MM.1S (cell line): ENCODE measurements at regions not wholly inside any gene's neighbourhood (a gene's known extent, or its start where the extent isn't known, plus 50 kb on each side); places are given as distances from the start of the nearest gene placed in this dataset.

Experiments
- DNase-seq: peaks from one replicate; pipeline ENCODE4 v3.0.0-alpha.2; 2015
- H2AFZ ChIP-seq: fragments of 300-600 bp; sonication (generic); 2 replicates; pipeline ENCODE4 v1.6.0; 2016; ENCODE audit warnings: antibody characterized with exemption, low read length
- H3F3A ChIP-seq: fragments of 300-600 bp; sonication (generic); 2 replicates; pipeline ENCODE4 v1.6.1; 2016; ENCODE audit warnings: mild to moderate bottlenecking, antibody characterized with exemption, low read length, moderate library complexity, mixed read lengths; ENCODE audit not compliant: insufficient read depth
- H3K27ac ChIP-seq: fragments of 300-600 bp; sonication (generic); 2 replicates; pipeline ENCODE4 v1.5.1; 2016; ENCODE audit warnings: mild to moderate bottlenecking, low read length
- H3K27me3 ChIP-seq: fragments of 300-600 bp; sonication (generic); replicated peaks from 2 replicates; pipeline ENCODE4 v1.6.0; 2016; ENCODE audit warnings: low read length; ENCODE audit not compliant: insufficient read depth
- H3K36me3 ChIP-seq: fragments of 300-600 bp; sonication (generic); replicated peaks from 2 replicates; pipeline ENCODE4 v1.6.1; 2016; ENCODE audit warnings: mild to moderate bottlenecking, low read length, mixed read lengths; ENCODE audit not compliant: insufficient read depth
- H3K4me1 ChIP-seq: fragments of 300-600 bp; sonication (generic); 2 replicates; pipeline ENCODE4 v1.6.1; 2016; ENCODE audit warnings: low read length, mixed read lengths
- H3K4me2 ChIP-seq: fragments of 300-600 bp; sonication (generic); 2 replicates; pipeline ENCODE4 v1.6.0; 2016; ENCODE audit warnings: low read depth, low read length
- H3K4me3 ChIP-seq: fragments of 300-600 bp; sonication (generic); 2 replicates; pipeline ENCODE4 v1.5.1; 2016; ENCODE audit warnings: low read length, mixed read lengths
- H3K79me2 ChIP-seq: fragments of 300-600 bp; sonication (generic); 2 replicates; pipeline ENCODE4 v1.6.1; 2016; ENCODE audit warnings: mixed run types, low read length, mixed read lengths
- H3K9ac ChIP-seq: fragments of 300-600 bp; sonication (generic); 2 replicates; pipeline ENCODE4 v1.6.1; 2016; ENCODE audit warnings: low read length, mixed read lengths
- H3K9me2 ChIP-seq: fragments of 300-600 bp; sonication (generic); replicated peaks from 2 replicates; pipeline ENCODE4 v1.6.1; 2016; ENCODE audit warnings: mild to moderate bottlenecking, low read length, mixed read lengths; ENCODE audit not compliant: insufficient read depth
- H3K9me3 ChIP-seq: fragments of 300-600 bp; sonication (generic); replicated peaks from 2 replicates; pipeline ENCODE4 v1.6.1; 2016; ENCODE audit warnings: mild to moderate bottlenecking, low read length, mixed read lengths; ENCODE audit not compliant: insufficient read depth
- H4K20me1 ChIP-seq: fragments of 300-600 bp; sonication (generic); 2 replicates; pipeline ENCODE4 v1.6.1; 2016; ENCODE audit warnings: mild to moderate bottlenecking, low read length, moderate library complexity, mixed read lengths; ENCODE audit not compliant: insufficient read depth
- CTCF ChIP-seq: fragments of 300-600 bp; sonication (generic); IDR thresholded peaks from 2 replicates; pipeline ENCODE4 v1.5.1; 2016; ENCODE audit warnings: antibody characterized with exemption, low read length, mixed read lengths
- EZH2 ChIP-seq: fragments of 300-600 bp; sonication (generic); optimal IDR thresholded peaks from 2 replicates; pipeline ENCODE3; 2017; ENCODE audit warnings: low read depth, mild to moderate bottlenecking, antibody characterized with exemption, low read length, mixed read lengths
- EZH2phosphoT487 ChIP-seq: fragments of 300-600 bp; sonication (generic); IDR thresholded peaks from 2 replicates; pipeline ENCODE4 v1.6.1; 2018; ENCODE audit warnings: antibody characterized with exemption, low read length

GRCh38 chr12:128116537-128116936 is 150.4 kb upstream of the TMEM132C start:
- Histone ChIP-seq H3K27ac (no peak overlapping the region), H3K79me2 (no peaks in the 10 kb centered on the region), H3K9me2 (no peaks in the 10 kb centered on the region), H3K4me3 (no peak overlapping the region), H3K9me3 (no peaks in the 10 kb centered on the region), H3K36me3 (no peaks in the 10 kb centered on the region), H3K4me1 (no peaks in the 10 kb centered on the region), H3K4me2 (no peak overlapping the region), H4K20me1 (no peaks in the 10 kb centered on the region), H3K9ac (no peak overlapping the region), H3K27me3 (no peaks in the 10 kb centered on the region), H2AFZ (no peak overlapping the region), H3F3A (no peaks in the 10 kb centered on the region)
- no peak for DNase-seq
- TF ChIP-seq EZH2phosphoT487 (no peak), CTCF (no peak), EZH2 (no peak)

GRCh38 chr12:128120035-128120434 is 146.9 kb upstream of the TMEM132C start:
- H3K4me3 ChIP-seq: no peak overlapping the region
- H4K20me1 ChIP-seq: no peaks in the 10 kb centered on the region
- H3K4me2 ChIP-seq: no peak overlapping the region
- DNase-seq: no peak
- H3K9ac ChIP-seq: no peak overlapping the region
- no peak overlapping the region for H2AFZ ChIP-seq
- no peaks in the 10 kb centered on the region for H3K4me1 ChIP-seq
- no peaks in the 10 kb centered on the region for H3K9me2 ChIP-seq
- H3K27ac ChIP-seq: no peak overlapping the region
- H3K36me3 ChIP-seq: no peaks in the 10 kb centered on the region
- H3K9me3 ChIP-seq: no peaks in the 10 kb centered on the region
- TF ChIP-seq CTCF (no peak), EZH2phosphoT487 (no peak), EZH2 (no peak)
- H3K79me2 ChIP-seq: no peaks in the 10 kb centered on the region
- no peaks in the 10 kb centered on the region for H3F3A ChIP-seq
- no peaks in the 10 kb centered on the region for H3K27me3 ChIP-seq

GRCh38 chr12:128121424-128121823 is 145.5 kb upstream of the TMEM132C start:
- Histone ChIP-seq H3K36me3 (no peaks in the 10 kb centered on the region), H3K4me3 (no peak overlapping the region), H3K27ac (no peak overlapping the region), H3K79me2 (no peaks in the 10 kb centered on the region), H3K4me1 (no peaks in the 10 kb centered on the region), H3K9ac (no peak overlapping the region), H3K9me3 (no peaks in the 10 kb centered on the region), H4K20me1 (no peaks in the 10 kb centered on the region), H3K27me3 (no peaks in the 10 kb centered on the region), H3F3A (no peaks in the 10 kb centered on the region), H3K9me2 (no peaks in the 10 kb centered on the region), H3K4me2 (no peak overlapping the region), H2AFZ (no peak overlapping the region)
- DNase-seq: no peak
- TF ChIP-seq EZH2 (no peak), CTCF (no peak), EZH2phosphoT487 (no peak)
